GM06990 (cell line): ENCODE measurements at regions not wholly inside any gene's neighbourhood (a gene's known extent, or its start where the extent isn't known, plus 50 kb on each side); places are given as distances from the start of the nearest gene placed in this dataset.

Experiments
- DNase-seq: peaks from one replicate; pipeline ENCODE4 v3.0.0-alpha.2; 2011; ENCODE audit not compliant: insufficient read length; ENCODE audit errors: extremely low read depth
- H3K27me3 ChIP-seq: replicated peaks from 2 replicates; pipeline ENCODE4 v1.6.0; 2011; ENCODE audit warnings: low read length; ENCODE audit not compliant: control insufficient read depth, insufficient read depth
- H3K36me3 ChIP-seq: 2 replicates; pipeline ENCODE4 v1.5.1; 2011; ENCODE audit warnings: low read length; ENCODE audit not compliant: control insufficient read depth, insufficient read depth
- H3K4me3 ChIP-seq: replicated peaks from 2 replicates; pipeline ENCODE4 v1.5.1; 2011; ENCODE audit warnings: low read depth, mild to moderate bottlenecking, control low read depth, low read length
- TF ChIP-seq, protein P1 (sequence below): IDR thresholded peaks from 2 replicates; pipeline ENCODE4 v1.5.1; 2011; ENCODE audit warnings: low read length, control low read depth, mild to moderate bottlenecking, inconsistent platforms; ENCODE audit not compliant: insufficient read depth, poor library complexity, severe bottlenecking

- no peaks in the 10 kb centered on the region for H3K36me3 ChIP-seq
- no peak for DNase-seq
- H3K4me3 ChIP-seq = no peak overlapping the region
- TF ChIP-seq, protein P1, sequence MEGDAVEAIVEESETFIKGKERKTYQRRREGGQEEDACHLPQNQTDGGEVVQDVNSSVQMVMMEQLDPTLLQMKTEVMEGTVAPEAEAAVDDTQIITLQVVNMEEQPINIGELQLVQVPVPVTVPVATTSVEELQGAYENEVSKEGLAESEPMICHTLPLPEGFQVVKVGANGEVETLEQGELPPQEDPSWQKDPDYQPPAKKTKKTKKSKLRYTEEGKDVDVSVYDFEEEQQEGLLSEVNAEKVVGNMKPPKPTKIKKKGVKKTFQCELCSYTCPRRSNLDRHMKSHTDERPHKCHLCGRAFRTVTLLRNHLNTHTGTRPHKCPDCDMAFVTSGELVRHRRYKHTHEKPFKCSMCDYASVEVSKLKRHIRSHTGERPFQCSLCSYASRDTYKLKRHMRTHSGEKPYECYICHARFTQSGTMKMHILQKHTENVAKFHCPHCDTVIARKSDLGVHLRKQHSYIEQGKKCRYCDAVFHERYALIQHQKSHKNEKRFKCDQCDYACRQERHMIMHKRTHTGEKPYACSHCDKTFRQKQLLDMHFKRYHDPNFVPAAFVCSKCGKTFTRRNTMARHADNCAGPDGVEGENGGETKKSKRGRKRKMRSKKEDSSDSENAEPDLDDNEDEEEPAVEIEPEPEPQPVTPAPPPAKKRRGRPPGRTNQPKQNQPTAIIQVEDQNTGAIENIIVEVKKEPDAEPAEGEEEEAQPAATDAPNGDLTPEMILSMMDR = no peak
- H3K27me3 ChIP-seq = no peaks in the 10 kb centered on the region
Observed at GRCh38 chr4:138916763-138917162, 98.8 kb upstream of the NOCT start.

DNA sequence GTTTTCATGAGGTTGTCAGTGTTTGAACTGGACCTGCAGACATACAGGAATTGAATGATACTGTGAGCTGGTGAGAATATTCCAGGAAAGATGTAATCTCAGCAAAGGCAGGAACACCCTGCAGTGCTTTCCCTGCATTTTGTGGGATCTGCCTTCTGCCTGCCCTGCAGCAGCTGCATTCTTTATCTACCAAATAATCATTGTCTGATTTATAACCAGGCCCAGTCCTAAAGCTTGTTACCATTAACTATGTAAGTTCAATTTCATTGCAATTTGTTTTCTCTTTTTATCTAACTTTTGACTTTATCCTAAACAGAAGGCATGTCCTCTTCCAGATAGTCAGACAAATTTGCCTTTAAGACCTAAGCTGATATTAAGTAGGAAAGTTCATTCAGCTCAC, 99.8 kb upstream of the NOCT start:
- no peak for DNase-seq
- H3K27me3 ChIP-seq = no peaks in the 10 kb centered on the region
- TF ChIP-seq, protein P1 = no peak
- H3K4me3 ChIP-seq = no peak overlapping the region
- no peaks in the 10 kb centered on the region for H3K36me3 ChIP-seq

DNA sequence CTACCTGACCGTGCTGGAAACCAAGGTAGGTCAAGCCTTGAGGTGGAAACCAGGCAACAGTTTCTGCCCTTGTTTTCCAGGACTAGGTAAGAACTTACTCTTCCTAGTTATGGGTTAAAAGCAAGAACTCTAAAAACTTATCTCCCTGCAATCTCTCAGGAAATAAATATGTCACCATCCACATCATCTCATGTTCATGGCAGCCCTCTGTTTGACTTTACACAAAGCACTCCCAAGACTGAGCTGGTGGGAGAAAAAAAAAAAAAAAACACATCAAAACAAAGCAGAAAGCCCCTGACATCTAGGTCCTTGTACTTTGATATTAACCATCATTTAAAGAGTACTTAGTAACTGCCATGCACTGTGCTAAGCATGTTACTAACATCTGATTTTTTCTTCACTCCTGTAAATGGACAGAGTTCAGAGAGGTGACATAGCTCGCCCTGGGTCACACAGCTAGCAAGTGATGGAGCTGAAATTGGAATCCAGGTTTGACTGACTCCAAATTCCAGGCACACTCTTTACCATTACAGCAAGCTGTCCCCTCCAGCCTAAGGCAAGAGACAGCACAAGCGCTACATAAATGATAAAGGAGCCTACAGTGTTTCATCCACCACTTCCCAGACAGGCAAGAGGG, 102.8 kb upstream of the NOCT start:
- H3K4me3 ChIP-seq = no peak overlapping the region
- no peak for DNase-seq
- no peaks in the 10 kb centered on the region for H3K36me3 ChIP-seq
- no peaks in the 10 kb centered on the region for H3K27me3 ChIP-seq
- TF ChIP-seq, protein P1 = no peak

GRCh38 chr4:138911909-138912703, 103.5 kb upstream of the NOCT start:
- no peaks in the 10 kb centered on the region for H3K36me3 ChIP-seq
- TF ChIP-seq, protein P1 = no peak

DNA sequence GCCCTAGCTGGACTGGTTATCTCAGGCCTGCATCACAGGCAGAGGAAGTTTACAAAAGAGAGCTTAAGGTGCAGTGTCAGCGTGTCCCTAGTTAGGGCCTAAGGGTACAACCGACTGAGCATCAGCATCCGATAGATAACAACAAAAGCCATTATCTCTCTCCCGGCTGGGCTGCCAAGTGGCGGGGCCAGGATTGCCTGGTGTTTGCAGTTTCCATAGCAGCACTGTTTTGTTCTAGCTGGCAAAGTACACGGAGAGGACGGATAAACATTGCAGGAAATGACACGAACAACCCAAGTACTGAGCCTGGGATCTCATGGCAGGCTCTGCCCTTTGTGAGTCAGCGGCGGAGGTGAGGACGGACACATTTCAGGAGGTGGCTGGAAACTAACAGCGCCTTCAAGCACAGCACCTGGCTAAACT, 104.7 kb upstream of the NOCT start:
- no peaks in the 10 kb centered on the region for H3K36me3 ChIP-seq
- no peak for DNase-seq
- H3K27me3 ChIP-seq = peaks cover 2% of the 10 kb centered on the region; the same call in 1 of the 2 replicates
- no peak overlapping the region for H3K4me3 ChIP-seq
- TF ChIP-seq, protein P1 = no peak

More at GRCh38 chr4:138911909-138912703, 103.5 kb upstream of the NOCT start:
- Histone ChIP-seq H3K4me3 (no peak overlapping the region), H3K27me3 (peaks cover 2% of the 10 kb centered on the region; the same call in 1 of the 2 replicates)
- DNase-seq = no peak
